K562 (cell line): ENCODE measurements at regions not wholly inside any gene's neighbourhood (a gene's known extent, or its start where the extent isn't known, plus 50 kb on each side); places are given as distances from the start of the nearest gene placed in this dataset.

Experiments used
- NR2C2 ChIP-seq, 2 experiments: fragments of 200-800 bp in 1 of 2; sonication (Bioruptor generic) in 1 of 2; sonication (generic) in 1 of 2; formaldehyde crosslinking in 1 of 2; IDR thresholded peaks; 2 replicates each; pipeline versions ENCODE4 v1.6.1 to v1.8.0; 2016 to 2022; ENCODE audit warnings: mild to moderate bottlenecking in 1 of 2, missing compliant biosample characterization in 1 of 2, missing genetic modification characterization in 1 of 2, missing genetic modification reagents in 1 of 2
- POLR2A ChIP-seq: fragments of 450-650 bp; conservative IDR thresholded peaks from 2 replicates; pipeline ENCODE4 v1.6.1; 2016

DNA sequence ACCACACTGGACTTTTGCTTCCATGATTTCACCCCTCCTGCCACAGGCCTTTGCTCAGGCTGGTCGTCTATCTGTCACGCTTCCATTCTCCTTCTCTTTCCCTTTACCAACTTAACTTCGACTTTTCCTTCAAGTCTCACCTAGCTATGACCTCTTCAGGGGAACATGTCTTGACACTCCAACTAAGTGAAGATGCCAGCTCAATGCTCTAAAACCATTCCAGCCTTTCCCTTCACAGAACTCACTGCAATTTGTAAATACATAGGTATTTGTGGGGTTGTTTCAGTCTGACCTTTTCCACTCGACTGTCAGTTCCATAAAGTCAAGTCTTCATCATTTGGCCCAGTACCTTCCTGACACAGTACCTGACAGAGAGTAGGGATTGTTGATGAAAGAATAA, 358.6 kb upstream of the CAMK1G start:
- TF ChIP-seq NR2C2 (CRISPR knock-in tag; IDR thresholded peaks at IDR 0.05), result no peak
- TF ChIP-seq NR2C2 (tag; IDR thresholded peaks at IDR 0.05), result no peak
- TF ChIP-seq POLR2A, result no peak
